ENCODE measurements at regions not wholly inside any gene's neighbourhood (a gene's known extent, or its start where the extent isn't known, plus 50 kb on each side); places are given as distances from the start of the nearest gene placed in this dataset.

- Histone ChIP-seq H3K4me1 (ENCODE audit: insufficient read depth) (no peaks in the 10 kb centered on the region), H3K27ac (no peak overlapping the region), H3K9me3 (no peaks in the 10 kb centered on the region), H3K27me3 (no peaks in the 10 kb centered on the region), H3K4me3 (no peak overlapping the region), H3K36me3 (no peaks in the 10 kb centered on the region)
- intact Hi-C loops (cut with DNase I): no loop called here
- no peak for DNase-seq
- TF ChIP-seq, protein P1, sequence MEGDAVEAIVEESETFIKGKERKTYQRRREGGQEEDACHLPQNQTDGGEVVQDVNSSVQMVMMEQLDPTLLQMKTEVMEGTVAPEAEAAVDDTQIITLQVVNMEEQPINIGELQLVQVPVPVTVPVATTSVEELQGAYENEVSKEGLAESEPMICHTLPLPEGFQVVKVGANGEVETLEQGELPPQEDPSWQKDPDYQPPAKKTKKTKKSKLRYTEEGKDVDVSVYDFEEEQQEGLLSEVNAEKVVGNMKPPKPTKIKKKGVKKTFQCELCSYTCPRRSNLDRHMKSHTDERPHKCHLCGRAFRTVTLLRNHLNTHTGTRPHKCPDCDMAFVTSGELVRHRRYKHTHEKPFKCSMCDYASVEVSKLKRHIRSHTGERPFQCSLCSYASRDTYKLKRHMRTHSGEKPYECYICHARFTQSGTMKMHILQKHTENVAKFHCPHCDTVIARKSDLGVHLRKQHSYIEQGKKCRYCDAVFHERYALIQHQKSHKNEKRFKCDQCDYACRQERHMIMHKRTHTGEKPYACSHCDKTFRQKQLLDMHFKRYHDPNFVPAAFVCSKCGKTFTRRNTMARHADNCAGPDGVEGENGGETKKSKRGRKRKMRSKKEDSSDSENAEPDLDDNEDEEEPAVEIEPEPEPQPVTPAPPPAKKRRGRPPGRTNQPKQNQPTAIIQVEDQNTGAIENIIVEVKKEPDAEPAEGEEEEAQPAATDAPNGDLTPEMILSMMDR (IDR thresholded peaks at IDR 0.05): no peak
- TF ChIP-seq POLR2A (IDR thresholded peaks at IDR 0.05): no peak
- TF ChIP-seq EP300 (IDR thresholded peaks at IDR 0.05): no peak
- 33 to 68% (median 56%) methylated on average over 2 of the region's 2 CpGs for WGBS, 3 donors
Observed at GRCh38 chr9:29750062-29750461, 2176.8 kb upstream of the C9orf72 start.

DNA sequence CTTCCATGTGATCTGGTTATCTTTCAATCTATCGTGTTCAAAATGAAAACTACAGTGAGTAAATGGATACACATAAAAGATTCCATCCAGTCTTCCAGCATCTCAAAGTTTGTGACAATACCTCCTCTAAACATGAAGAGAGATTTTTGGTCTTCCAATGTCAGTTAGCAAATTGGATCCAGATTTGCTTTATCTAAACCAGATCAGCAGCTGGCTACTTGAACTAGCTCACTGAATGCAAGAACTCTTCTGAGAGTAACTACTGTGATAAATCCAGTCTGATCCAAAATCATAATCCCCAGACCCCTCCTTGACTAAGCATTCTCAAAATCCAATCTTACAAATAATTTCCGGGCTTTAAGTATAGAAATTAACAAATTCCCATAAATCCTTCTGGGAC lies 2177.9 kb upstream of the C9orf72 start:
- no peak for DNase-seq
- Histone ChIP-seq H3K4me1 (ENCODE audit: insufficient read depth) (no peaks in the 10 kb centered on the region), H3K9me3 (no peaks in the 10 kb centered on the region), H3K36me3 (no peaks in the 10 kb centered on the region), H3K27me3 (no peaks in the 10 kb centered on the region), H3K4me3 (no peak overlapping the region), H3K27ac (no peak overlapping the region)
- 85 to 92% (median 90%) methylated on average over 2 of the region's 2 CpGs for WGBS, 3 donors
- intact Hi-C loops (cut with DNase I): no loop called here
- TF ChIP-seq POLR2A (IDR thresholded peaks at IDR 0.05): no peak
- no peak for TF ChIP-seq EP300 (IDR thresholded peaks at IDR 0.05)
- TF ChIP-seq, protein P1 (IDR thresholded peaks at IDR 0.05): no peak

DNA sequence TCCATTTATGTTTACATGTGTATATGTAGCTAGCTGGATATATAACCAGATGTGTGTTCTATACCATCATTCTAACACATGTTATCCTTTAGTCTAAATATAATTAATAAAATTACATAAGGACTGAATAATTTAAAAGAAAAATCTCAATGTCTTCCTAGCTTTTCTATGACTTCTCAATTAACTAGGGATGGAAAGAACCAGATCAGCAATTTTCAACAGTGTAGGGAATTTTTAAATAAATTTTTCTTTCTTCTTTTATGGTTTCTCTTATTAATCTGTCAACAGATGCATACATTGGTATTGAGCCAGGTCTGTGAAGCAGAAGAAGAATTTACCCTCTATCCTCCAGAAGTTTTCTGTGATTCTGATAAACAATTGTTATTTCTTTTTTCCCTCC lies 2180.4 kb upstream of the C9orf72 start:
- TF ChIP-seq, protein P1 (IDR thresholded peaks at IDR 0.05): no peak
- TF ChIP-seq POLR2A (IDR thresholded peaks at IDR 0.05) (no peak), EP300 (IDR thresholded peaks at IDR 0.05) (no peak)
- no peaks in the 10 kb centered on the region for H3K27me3 ChIP-seq
- H3K9me3 ChIP-seq: no peaks in the 10 kb centered on the region
- intact Hi-C loops (cut with DNase I): no loop called here
- DNase-seq: no peak
- H3K4me1 ChIP-seq (ENCODE audit: insufficient read depth): no peaks in the 10 kb centered on the region
- no peak overlapping the region for H3K27ac ChIP-seq
- no peaks in the 10 kb centered on the region for H3K36me3 ChIP-seq
- H3K4me3 ChIP-seq: no peak overlapping the region

- TF ChIP-seq, protein P1 (IDR thresholded peaks at IDR 0.05): no peak
- no peak for TF ChIP-seq EP300 (IDR thresholded peaks at IDR 0.05)
- no peak for TF ChIP-seq POLR2A (IDR thresholded peaks at IDR 0.05)
- Histone ChIP-seq H3K27me3 (no peaks in the 10 kb centered on the region), H3K27ac (no peak overlapping the region), H3K4me1 (ENCODE audit: insufficient read depth) (no peaks in the 10 kb centered on the region), H3K9me3 (no peaks in the 10 kb centered on the region), H3K4me3 (no peak overlapping the region), H3K36me3 (no peaks in the 10 kb centered on the region)
- 86 to 90% (median 87%) methylated on average over 2 of the region's 2 CpGs for WGBS, 3 donors
- no peak for DNase-seq
- intact Hi-C loops (cut with DNase I): no loop called here
Observed at GRCh38 chr9:29769019-29769418, 2195.7 kb upstream of the C9orf72 start.

- Histone ChIP-seq H3K4me3 (no peak overlapping the region), H3K9me3 (no peaks in the 10 kb centered on the region), H3K36me3 (no peaks in the 10 kb centered on the region), H3K27ac (no peak overlapping the region), H3K27me3 (no peaks in the 10 kb centered on the region), H3K4me1 (ENCODE audit: insufficient read depth) (no peaks in the 10 kb centered on the region)
- no peak for DNase-seq
- intact Hi-C loops (cut with DNase I): no loop called here
- TF ChIP-seq EP300 (IDR thresholded peaks at IDR 0.05): no peak
- TF ChIP-seq POLR2A (IDR thresholded peaks at IDR 0.05): no peak
- TF ChIP-seq, protein P1 (IDR thresholded peaks at IDR 0.05): no peak
Observed at GRCh38 chr9:29773676-29774075, 2200.4 kb upstream of the C9orf72 start.

Measured in ovary (tissue), 7 donors.